SK-N-SH (cell line): ENCODE measurements at regions not wholly inside any gene's neighbourhood (a gene's known extent, or its start where the extent isn't known, plus 50 kb on each side); places are given as distances from the start of the nearest gene placed in this dataset.

ENCODE experiments used
- CTCF ChIA-PET: fragments of 300-600, 350-600 bp; formaldehyde crosslinking; extraction: SDS; loops from one replicate; lab custom pipeline; 2021; lab: Yijun Ruan, JAX
- POLR2A ChIA-PET: fragments of 350-600 bp; sonication (Branson Sonifier 250); formaldehyde crosslinking; extraction: SDS; loops from one replicate; lab custom pipeline; 2020; ENCODE audit warnings: antibody characterized with exemption, inconsistent platforms; lab: Yijun Ruan, JAX
- DNase-seq: peaks from one replicate; pipeline ENCODE4 v3.0.0; 2012
- H2AFZ ChIP-seq: fragments of 200-600 bp; sonication (generic); 2 replicates; pipeline ENCODE4 v1.8.1; 2016; ENCODE audit warnings: antibody characterized with exemption, mild to moderate bottlenecking, low read depth
- H3F3A ChIP-seq: fragments of 200-600 bp; sonication (generic); replicated peaks from 2 replicates; pipeline ENCODE3; 2016; ENCODE audit warnings: antibody characterized with exemption, mild to moderate bottlenecking; ENCODE audit not compliant: insufficient read depth
- H3K27ac ChIP-seq, 2 experiments: fragments of 200-500 bp in 1 of 2; fragments of 200-600 bp in 1 of 2; sonication (Bioruptor generic) in 1 of 2; sonication (generic), shearing (Covaris generic) in 1 of 2; 2 replicates each; pipeline versions ENCODE4 v1.5.1 to v1.6.1; 2014 to 2016; ENCODE audit warnings: low read depth in 2 of 2, inconsistent platforms in 1 of 2, low read length in 1 of 2, mild to moderate bottlenecking in 1 of 2, mixed read lengths in 1 of 2
- H3K27me3 ChIP-seq: fragments of 200-600 bp; sonication (generic), shearing (Covaris generic); 2 replicates; pipeline ENCODE4 v1.6.1; 2016; ENCODE audit warnings: mixed run types; ENCODE audit not compliant: insufficient read depth
- H3K36me3 ChIP-seq, 2 experiments: fragments of 200-500 bp in 1 of 2; fragments of 200-600 bp in 1 of 2; sonication (Bioruptor generic) in 1 of 2; sonication (generic) in 1 of 2; replicated peaks in 1 of 2; 2 replicates each; pipeline versions ENCODE3 to v1.5.1; 2014 to 2016; ENCODE audit warnings: low read length in 1 of 2, mild to moderate bottlenecking in 1 of 2; ENCODE audit not compliant: insufficient read depth in 2 of 2, control insufficient read depth in 1 of 2
- H3K4me1 ChIP-seq, 2 experiments: fragments of 200-500 bp in 1 of 2; fragments of 200-600 bp in 1 of 2; sonication (Bioruptor generic) in 1 of 2; sonication (generic), shearing (Covaris generic) in 1 of 2; 2 replicates each; pipeline versions ENCODE4 v1.5.1 to v1.6.1; 2014 to 2016; ENCODE audit warnings: low read depth in 1 of 2, low read length in 1 of 2, mixed run types in 1 of 2; ENCODE audit not compliant: insufficient read depth in 2 of 2, control insufficient read depth in 1 of 2
- H3K4me2 ChIP-seq: fragments of 200-600 bp; sonication (generic), shearing (Covaris generic); 2 replicates; pipeline ENCODE4 v1.6.1; 2017; ENCODE audit warnings: mixed run types
- H3K4me3 ChIP-seq, 2 experiments: fragments of 200-500 bp in 1 of 2; fragments of 200-600 bp in 1 of 2; sonication (Bioruptor generic) in 1 of 2; sonication (generic), shearing (Covaris generic) in 1 of 2; 2 replicates each; pipeline versions ENCODE4 v1.5.1 to v1.8.1; 2014 to 2016; ENCODE audit warnings: low read depth in 2 of 2, inconsistent platforms in 1 of 2, low read length in 1 of 2, mild to moderate bottlenecking in 1 of 2, mixed read lengths in 1 of 2, moderate library complexity in 1 of 2
- H3K79me2 ChIP-seq: fragments of 200-600 bp; sonication (generic); 2 replicates; pipeline ENCODE4 v1.8.1; 2017; ENCODE audit warnings: mild to moderate bottlenecking; ENCODE audit not compliant: insufficient read depth
- H3K9ac ChIP-seq: fragments of 200-600 bp; sonication (generic); 2 replicates; pipeline ENCODE4 v1.6.1; 2017; ENCODE audit warnings: mixed run types
- H3K9me2 ChIP-seq: fragments of 200-600 bp; sonication (generic); 2 replicates; pipeline ENCODE4 v1.6.1; 2017; ENCODE audit warnings: mixed run types
- H3K9me3 ChIP-seq: fragments of 200-600 bp; sonication (generic); 2 replicates; pipeline ENCODE4 v1.6.1; 2017; ENCODE audit warnings: mixed run types, mild to moderate bottlenecking, moderate library complexity
- H4K20me1 ChIP-seq: fragments of 200-600 bp; sonication (generic); 2 replicates; pipeline ENCODE4 v1.6.1; 2017; ENCODE audit warnings: mild to moderate bottlenecking, mixed run types; ENCODE audit not compliant: insufficient read depth
- CHD2 ChIP-seq: fragments of 150-350 bp; IDR thresholded peaks from 2 replicates; pipeline ENCODE4 v1.6.1; 2018; ENCODE audit warnings: low read length; ENCODE audit not compliant: partially characterized antibody
- ELF1 ChIP-seq: IDR thresholded peaks from 2 replicates; pipeline ENCODE4 v1.4.0; 2012
- EP300 ChIP-seq, 2 experiments: IDR thresholded peaks; 2 replicates each; pipeline versions ENCODE4 v1.4.0 to v1.6.1; 2012; ENCODE audit warnings: borderline replicate concordance in 1 of 2, low read depth in 1 of 2, low read length in 1 of 2
- EZH2phosphoT487 ChIP-seq: fragments of 200-600 bp; sonication (generic); IDR thresholded peaks from 2 replicates; pipeline ENCODE4 v1.6.1; 2017; ENCODE audit warnings: low read depth, mixed run types, mild to moderate bottlenecking, antibody characterized with exemption, moderate library complexity, borderline replicate concordance
- FOSL2 ChIP-seq: IDR thresholded peaks from 2 replicates; pipeline ENCODE4 v1.4.0; 2012; ENCODE audit warnings: low read depth, mild to moderate bottlenecking, moderate library complexity, borderline replicate concordance
- FOXJ3 ChIP-seq: sonication (generic); formaldehyde crosslinking; IDR thresholded peaks from 2 replicates; pipeline ENCODE4 v1.5.1; 2020; ENCODE audit warnings: mild to moderate bottlenecking, missing genetic modification reagents
- FOXM1 ChIP-seq: IDR thresholded peaks from 2 replicates; pipeline ENCODE4 v1.4.0; 2012; ENCODE audit warnings: low read depth, mild to moderate bottlenecking
- GABPA ChIP-seq: IDR thresholded peaks from 2 replicates; pipeline ENCODE4 v1.4.0; 2012; ENCODE audit warnings: low read depth, mild to moderate bottlenecking
- GATA2 ChIP-seq: sonication (generic); formaldehyde crosslinking; IDR thresholded peaks from 2 replicates; pipeline ENCODE4 v1.5.0; 2020; ENCODE audit warnings: mild to moderate bottlenecking, missing genetic modification reagents
- IRF3 ChIP-seq: fragments of 150-350 bp; IDR thresholded peaks from 2 replicates; pipeline ENCODE4 v1.6.1; 2016; ENCODE audit warnings: mild to moderate bottlenecking, low read depth, low read length
- JUND ChIP-seq: IDR thresholded peaks from 2 replicates; pipeline ENCODE4 v1.4.0; 2012
- MEF2A ChIP-seq: IDR thresholded peaks from 2 replicates; pipeline ENCODE4 v1.4.0; 2012; ENCODE audit warnings: low read depth, borderline replicate concordance
- MXI1 ChIP-seq: IDR thresholded peaks from 2 replicates; pipeline ENCODE4 v1.6.1; 2012; ENCODE audit warnings: mild to moderate bottlenecking, low read depth, low read length, improper control_type of control experiment
- NFIC ChIP-seq: IDR thresholded peaks from 2 replicates; pipeline ENCODE4 v1.4.0; 2012; ENCODE audit warnings: borderline replicate concordance
- NRF1 ChIP-seq: IDR thresholded peaks from 2 replicates; pipeline ENCODE4 v1.6.1; 2012; ENCODE audit warnings: low read depth, mild to moderate bottlenecking, low read length
- PBX3 ChIP-seq: IDR thresholded peaks from 2 replicates; pipeline ENCODE4; 2012
- POLR2AphosphoS5 ChIP-seq: IDR thresholded peaks from 2 replicates; pipeline ENCODE4 v1.6.1; 2012; ENCODE audit warnings: low read depth, low read length
- RAD21 ChIP-seq: IDR thresholded peaks from 2 replicates; pipeline ENCODE4 v1.6.1; 2012; ENCODE audit warnings: mild to moderate bottlenecking, low read length
- REST ChIP-seq: IDR thresholded peaks from 2 replicates; pipeline ENCODE4 v1.6.1; 2012; ENCODE audit warnings: mild to moderate bottlenecking, low read depth, low read length, moderate library complexity
- SIN3A ChIP-seq: IDR thresholded peaks from 2 replicates; pipeline ENCODE4 v1.6.1; 2012; ENCODE audit warnings: low read depth, mild to moderate bottlenecking, low read length, moderate library complexity, borderline replicate concordance
- TAF1 ChIP-seq: IDR thresholded peaks from 2 replicates; pipeline ENCODE4 v1.6.1; 2012; ENCODE audit warnings: low read depth, mild to moderate bottlenecking, low read length, moderate library complexity, borderline replicate concordance
- TCF12 ChIP-seq: IDR thresholded peaks from 2 replicates; pipeline ENCODE4 v1.4.0; 2012
- TEAD4 ChIP-seq: IDR thresholded peaks from 2 replicates; pipeline ENCODE4 v1.4.0; 2012; ENCODE audit warnings: mild to moderate bottlenecking, borderline replicate concordance; ENCODE audit not compliant: insufficient read depth
- YY1 ChIP-seq: IDR thresholded peaks from 2 replicates; pipeline ENCODE4 v1.4.0; 2012; ENCODE audit warnings: low read depth, mild to moderate bottlenecking
- ZBTB33 ChIP-seq: IDR thresholded peaks from 2 replicates; pipeline ENCODE4 v1.4.0; 2012; ENCODE audit warnings: low read depth, borderline replicate concordance
- WGBS: methylation state at CpG from one replicate; pipeline ENCODE4 v1.1.6; 2017; ENCODE audit warnings: low lambda C conversion rate; 5-methylcytosine and 5-hydroxymethylcytosine counted together

GRCh38 chr20:53805895-53806384 is 212.3 kb upstream of the ZNF217 start:
- no peaks in the 10 kb centered on the region for H3K36me3 ChIP-seq
- peak overlapping the region in 1 of 2 experiments; percentile 95; a peak in 2 of 4 replicates for H3K27ac ChIP-seq
- peak overlapping the region; percentile 74; the same call in 1 of the 2 replicates for H3K9ac ChIP-seq
- peaks cover 34% of the 10 kb centered on the region for H3F3A ChIP-seq
- no peaks in the 10 kb centered on the region for H4K20me1 ChIP-seq
- WGBS = 37% methylated on average over 5 of the region's 5 CpGs
- H3K4me2 ChIP-seq = peak overlapping the region; percentile 65
- H2AFZ ChIP-seq = peak overlapping the region; percentile 88
- H3K9me3 ChIP-seq = no peaks in the 10 kb centered on the region
- ChIA-PET POLR2A (no interaction called here), CTCF (no interaction called here)
- no peak for DNase-seq
- peaks cover 0 to 14% of the 10 kb centered on the region in 2 experiments; a peak in 1 of 4 replicates for H3K4me1 ChIP-seq
- TF ChIP-seq SIN3A (no peak), TEAD4 (0 out of 2 replicates have a peak, but pooled peaks have one; percentile 23), NFIC (peak; percentile 48; the same call in 1 of the 2 replicates), TCF12 (peak; percentile 35; the same call in 1 of the 2 replicates), ZBTB33 (no peak), GATA2 (CRISPR knock-in tag) (no peak), EP300 (IDR thresholded peaks at IDR 0.05; ENCODE audit: borderline replicate concordance in 1 of 2, low read depth in 1 of 2, low read length in 1 of 2) (peak in 1 of 2 experiments; percentile 19; a peak in 1 of 4 replicates), FOSL2 (peak; percentile 69), IRF3 (no peak), POLR2AphosphoS5 (no peak), REST (no peak), PBX3 (no peak), CHD2 (no peak), MXI1 (no peak), YY1 (no peak), ELF1 (no peak), NRF1 (no peak), GABPA (no peak), FOXM1 (no peak), RAD21 (no peak), FOXJ3 (CRISPR knock-in tag) (no peak), JUND (peak; percentile 68), EZH2phosphoT487 (no peak), MEF2A (no peak), TAF1 (no peak)
- H3K4me3 ChIP-seq = no peak overlapping the region
- no peaks in the 10 kb centered on the region for H3K27me3 ChIP-seq
- no peaks in the 10 kb centered on the region for H3K79me2 ChIP-seq
- H3K9me2 ChIP-seq = no peaks in the 10 kb centered on the region
